ENCODE measurements at regions not wholly inside any gene's neighbourhood (a gene's known extent, or its start where the extent isn't known, plus 50 kb on each side); places are given as distances from the start of the nearest gene placed in this dataset.

- Histone ChIP-seq H3K27me3 (ENCODE audit: insufficient read depth) (no peaks in the 10 kb centered on the region), H3K79me2 (replicated peaks; ENCODE audit: insufficient read depth) (no peaks in the 10 kb centered on the region), H3K27ac (ENCODE audit: low read depth) (no peak overlapping the region), H4K20me1 (replicated peaks; ENCODE audit: insufficient read depth) (no peaks in the 10 kb centered on the region), H3K4me1 (ENCODE audit: insufficient read depth) (peaks cover 15% of the 10 kb centered on the region), H2AFZ (no peak overlapping the region), H3K4me3 (no peak overlapping the region), H3F3A (replicated peaks; ENCODE audit: low read depth) (no peaks in the 10 kb centered on the region), H3K9me2 (ENCODE audit: insufficient read depth) (no peaks in the 10 kb centered on the region), H3K4me2 (no peak overlapping the region), H3K36me3 (ENCODE audit: insufficient read depth) (no peaks in the 10 kb centered on the region)
- no peak overlapping the region for H3K4me3 Mint-ChIP-seq
- H3K4me1 Mint-ChIP-seq, result peaks cover 19% of the 10 kb centered on the region
- no peak overlapping the region for H3K27ac Mint-ChIP-seq
- TF ChIP-seq EZH2phosphoT487 (IDR thresholded peaks at IDR 0.05; ENCODE audit: unreplicated experiment), result no peak
- no peak for TF ChIP-seq JUNB (IDR thresholded peaks at IDR 0.05; ENCODE audit: unreplicated experiment)
- no peak for TF ChIP-seq STAT1 (IDR thresholded peaks at IDR 0.05; ENCODE audit: unreplicated experiment)
- TF ChIP-seq REST (IDR thresholded peaks at IDR 0.05; ENCODE audit: unreplicated experiment), result no peak
- no peak for TF ChIP-seq ZNF331 (CRISPR knock-in tag; IDR thresholded peaks at IDR 0.05; ENCODE audit: low read depth)
- no peak for TF ChIP-seq CREB1 (CRISPR knock-in tag; IDR thresholded peaks at IDR 0.05; ENCODE audit: low read depth)
- no peak for TF ChIP-seq POLR2AphosphoS5 (IDR thresholded peaks at IDR 0.05; ENCODE audit: low read depth)
- no peak for TF ChIP-seq EZH2 (IDR thresholded peaks at IDR 0.05; ENCODE audit: low read depth, unreplicated experiment)
- no peak for TF ChIP-seq ZNF462 (CRISPR knock-in tag; IDR thresholded peaks at IDR 0.05)
- TF ChIP-seq CTCF (conservative IDR thresholded peaks at IDR 0.05; ENCODE audit: low read depth in 2 of 2), result no peak
- no peak for TF ChIP-seq ETS1 (IDR thresholded peaks at IDR 0.05)
- no peak for TF ChIP-seq ZNF114 (CRISPR knock-in tag; IDR thresholded peaks at IDR 0.05)
- TF ChIP-seq NANOG (IDR thresholded peaks at IDR 0.05; ENCODE audit: borderline replicate concordance), result no peak
- no peaks in the 10 kb centered on the region for H3K36me3 Mint-ChIP-seq (ENCODE audit: low read depth)
- no peaks in the 10 kb centered on the region for H3K9me3 Mint-ChIP-seq
- DNase-seq (ENCODE audit: low spot score) (no peak), ATAC-seq (no peak)
- H3K27me3 Mint-ChIP-seq (ENCODE audit: insufficient read depth, low read depth, poor library complexity), result peaks cover 1% of the 10 kb centered on the region
Measured at GRCh38 chr14:39668449-39668848, 236.2 kb upstream of the FBXO33 start.

All from GM23338 (cell line).